ENCODE measurements at regions not wholly inside any gene's neighbourhood (a gene's known extent, or its start where the extent isn't known, plus 50 kb on each side); places are given as distances from the start of the nearest gene placed in this dataset.

DNA sequence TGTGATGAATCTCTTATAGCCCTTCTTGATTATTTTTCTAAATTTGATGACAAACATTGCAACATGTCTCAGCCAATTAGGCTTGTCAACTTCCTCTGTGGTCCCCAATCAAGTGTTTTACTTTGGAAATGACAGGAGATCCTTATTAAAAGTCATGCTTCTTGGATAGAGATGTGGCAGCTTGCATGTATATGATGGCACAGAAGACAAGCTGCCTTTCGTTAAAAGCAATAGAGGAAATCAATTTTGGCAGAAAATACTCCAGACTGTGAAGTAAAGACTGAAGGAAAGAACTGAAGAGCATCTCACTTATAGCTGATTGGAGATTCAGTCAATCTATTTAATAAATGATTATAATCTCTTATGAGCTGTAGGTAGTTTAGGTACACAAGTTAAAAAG lies 419.6 kb downstream of the PCDH7 start:
- no peak for ATAC-seq (ENCODE audit: low FRiP score)
- DNase-seq (ENCODE audit: low spot score) = no peak
- no peak for TF ChIP-seq CTCF (IDR thresholded peaks at IDR 0.05)

DNA sequence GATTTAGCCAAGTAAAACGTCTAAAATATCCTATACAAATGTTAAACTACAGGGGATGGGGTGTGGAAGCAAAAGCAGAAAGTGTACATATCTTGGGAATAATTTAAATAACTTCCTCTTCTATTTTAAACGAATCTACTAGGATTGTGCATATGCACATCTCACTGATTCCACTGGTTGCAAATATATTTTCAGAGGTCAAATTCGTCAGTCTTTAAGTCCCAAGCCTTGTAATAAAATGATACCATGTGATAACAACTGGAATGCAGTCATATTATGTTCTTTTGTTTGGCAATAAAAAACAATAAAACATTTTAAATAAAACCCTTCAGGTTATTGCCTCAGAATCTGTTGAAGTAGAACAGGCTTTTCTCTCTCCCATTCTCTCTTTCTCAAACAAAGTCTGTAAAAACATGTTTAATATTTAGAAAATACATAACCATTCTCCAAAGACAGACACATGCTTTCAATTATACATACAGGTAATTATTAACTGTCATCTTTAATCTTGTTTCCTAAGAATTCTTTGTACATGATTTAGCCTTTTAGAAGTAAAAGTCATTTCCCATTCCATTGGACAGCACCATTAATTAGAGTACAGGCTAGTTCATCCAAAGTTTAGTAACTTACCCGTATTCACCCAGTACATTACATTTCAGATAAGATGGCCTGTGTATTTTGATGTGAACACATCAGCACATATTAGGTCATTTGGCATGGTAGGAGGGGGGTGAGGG lies 421.1 kb downstream of the PCDH7 start:
- ATAC-seq (ENCODE audit: low FRiP score) (no peak), DNase-seq (ENCODE audit: low spot score) (no peak)
- TF ChIP-seq CTCF (IDR thresholded peaks at IDR 0.05) = no peak

- no peak for TF ChIP-seq CTCF (IDR thresholded peaks at IDR 0.05)
- ATAC-seq (ENCODE audit: low FRiP score) (no peak), DNase-seq (ENCODE audit: low spot score) (no peak)
Observed at GRCh38 chr4:31141832-31142142, 421.6 kb downstream of the PCDH7 start.

- DNase-seq (ENCODE audit: low spot score) (no peak), ATAC-seq (ENCODE audit: low FRiP score) (no peak)
- no peak for TF ChIP-seq CTCF (IDR thresholded peaks at IDR 0.05)
Observed at GRCh38 chr4:31146366-31146765, 426.2 kb downstream of the PCDH7 start.

DNA sequence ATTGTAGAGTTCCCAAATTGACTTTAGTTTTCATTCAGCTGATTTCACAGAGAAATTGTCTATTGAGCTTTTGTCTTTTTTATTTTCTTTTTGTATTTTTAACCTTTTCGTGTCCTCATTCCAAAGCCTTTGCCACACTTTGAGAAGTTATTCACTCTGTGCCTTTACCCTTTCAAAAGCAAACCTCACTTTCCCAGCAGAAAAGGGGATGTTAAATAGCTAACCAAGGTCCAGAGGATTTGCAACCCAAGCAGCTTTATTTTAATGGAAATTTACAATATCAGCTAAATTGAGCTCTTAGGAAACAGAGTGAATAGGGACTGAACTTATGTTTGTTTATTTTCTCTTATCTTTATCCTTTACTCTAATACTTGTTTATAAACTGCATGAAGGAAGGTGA lies 428.8 kb downstream of the PCDH7 start:
- DNase-seq (ENCODE audit: low spot score) (no peak), ATAC-seq (ENCODE audit: low FRiP score) (no peak)
- no peak for TF ChIP-seq CTCF (IDR thresholded peaks at IDR 0.05)

DNA sequence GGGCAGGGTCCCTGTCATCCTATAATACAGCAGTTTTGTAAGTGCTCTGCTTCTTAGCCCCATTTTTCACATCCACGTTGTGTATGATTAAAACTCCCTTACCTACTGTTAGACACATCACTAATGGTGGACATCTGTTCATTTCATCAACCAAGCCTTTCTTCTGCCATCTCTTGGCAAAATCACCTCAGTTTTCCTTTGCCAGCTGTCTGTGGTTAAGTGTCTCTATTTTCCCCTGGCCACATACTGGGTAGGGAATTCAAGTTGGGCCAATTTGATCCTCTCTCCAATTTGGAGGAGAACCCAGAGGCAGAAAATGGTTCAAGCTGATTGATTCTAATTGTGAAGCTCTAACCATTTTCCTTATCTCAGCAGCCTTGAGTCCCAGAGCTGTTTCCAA lies 436.1 kb downstream of the PCDH7 start:
- ATAC-seq (ENCODE audit: low FRiP score) (no peak), DNase-seq (ENCODE audit: low spot score) (no peak)
- no peak for TF ChIP-seq CTCF (IDR thresholded peaks at IDR 0.05)

DNA sequence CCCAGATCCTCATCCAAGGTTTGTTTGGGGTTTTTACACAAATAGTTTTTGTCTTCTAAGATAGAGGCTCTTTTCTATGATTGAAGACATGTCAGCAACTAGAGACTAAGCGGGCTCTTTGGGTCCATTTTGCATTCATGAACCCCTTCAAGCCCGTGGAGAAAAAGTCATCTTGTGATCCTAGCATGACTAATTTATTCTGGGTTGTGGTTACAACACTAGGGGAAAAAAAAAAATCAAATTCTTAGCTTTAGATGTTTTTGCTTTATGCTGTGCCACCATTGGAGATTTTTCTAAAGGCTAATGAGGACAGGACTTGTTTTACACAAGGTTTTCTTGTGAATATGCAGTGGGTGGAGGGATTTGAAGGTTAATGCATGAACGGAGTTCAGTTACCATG lies 440.0 kb downstream of the PCDH7 start:
- TF ChIP-seq CTCF (IDR thresholded peaks at IDR 0.05) = no peak
- ATAC-seq (ENCODE audit: low FRiP score) (no peak), DNase-seq (ENCODE audit: low spot score) (no peak)

Measured in omental fat pad (tissue), 3 donors.